ENCODE measurements at regions not wholly inside any gene's neighbourhood (a gene's known extent, or its start where the extent isn't known, plus 50 kb on each side); places are given as distances from the start of the nearest gene placed in this dataset.

DNA sequence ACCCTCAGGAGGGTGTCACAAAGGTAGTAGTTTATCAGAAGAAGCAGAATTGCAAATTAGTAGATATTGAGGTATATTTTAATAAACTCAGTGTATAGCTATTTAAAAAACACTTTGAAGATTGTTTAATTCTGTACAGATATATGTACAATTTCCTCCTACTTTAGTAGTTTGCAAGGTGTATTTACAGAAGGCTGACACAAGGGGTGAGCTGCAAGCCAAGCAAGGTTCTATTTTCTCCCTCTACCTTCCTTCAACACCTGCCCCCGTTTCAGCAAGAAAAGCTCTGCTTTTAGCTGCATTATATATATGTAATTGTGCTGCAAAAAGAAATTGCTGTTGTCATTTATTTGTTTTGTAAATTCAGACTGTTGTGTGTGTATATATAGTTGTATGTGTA lies 674.2 kb upstream of the PKN2 start:
- H3K4me1 ChIP-seq: no peaks in the 10 kb centered on the region
- H3K27ac ChIP-seq: no peak overlapping the region
- intact Hi-C loops (cut with DNase I; ENCODE audit: low total_unique reads): no loop called here
- peaks cover 0 to 4% (median 0%) of the 10 kb centered on the region in 7 donors for H3K27me3 ChIP-seq (replicated peaks in 1 of 7)
- H3K4me3 ChIP-seq: no peak overlapping the region
- 63 to 84% (median 73%) methylated on average over 1 of the region's 1 CpG for WGBS, 5 donors
- TF ChIP-seq, protein P1, sequence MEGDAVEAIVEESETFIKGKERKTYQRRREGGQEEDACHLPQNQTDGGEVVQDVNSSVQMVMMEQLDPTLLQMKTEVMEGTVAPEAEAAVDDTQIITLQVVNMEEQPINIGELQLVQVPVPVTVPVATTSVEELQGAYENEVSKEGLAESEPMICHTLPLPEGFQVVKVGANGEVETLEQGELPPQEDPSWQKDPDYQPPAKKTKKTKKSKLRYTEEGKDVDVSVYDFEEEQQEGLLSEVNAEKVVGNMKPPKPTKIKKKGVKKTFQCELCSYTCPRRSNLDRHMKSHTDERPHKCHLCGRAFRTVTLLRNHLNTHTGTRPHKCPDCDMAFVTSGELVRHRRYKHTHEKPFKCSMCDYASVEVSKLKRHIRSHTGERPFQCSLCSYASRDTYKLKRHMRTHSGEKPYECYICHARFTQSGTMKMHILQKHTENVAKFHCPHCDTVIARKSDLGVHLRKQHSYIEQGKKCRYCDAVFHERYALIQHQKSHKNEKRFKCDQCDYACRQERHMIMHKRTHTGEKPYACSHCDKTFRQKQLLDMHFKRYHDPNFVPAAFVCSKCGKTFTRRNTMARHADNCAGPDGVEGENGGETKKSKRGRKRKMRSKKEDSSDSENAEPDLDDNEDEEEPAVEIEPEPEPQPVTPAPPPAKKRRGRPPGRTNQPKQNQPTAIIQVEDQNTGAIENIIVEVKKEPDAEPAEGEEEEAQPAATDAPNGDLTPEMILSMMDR (IDR thresholded peaks at IDR 0.05 in 8 of 11, conservative IDR thresholded peaks at IDR 0.05 in 3 of 11): no peak
- TF ChIP-seq POLR2A (IDR thresholded peaks at IDR 0.05) (no peak), POLR2AphosphoS5 (IDR thresholded peaks at IDR 0.05) (no peak)
- H3K9me3 ChIP-seq: no peaks in the 10 kb centered on the region
- no peak for DNase-seq
- H3K36me3 ChIP-seq: no peaks in the 10 kb centered on the region

DNA sequence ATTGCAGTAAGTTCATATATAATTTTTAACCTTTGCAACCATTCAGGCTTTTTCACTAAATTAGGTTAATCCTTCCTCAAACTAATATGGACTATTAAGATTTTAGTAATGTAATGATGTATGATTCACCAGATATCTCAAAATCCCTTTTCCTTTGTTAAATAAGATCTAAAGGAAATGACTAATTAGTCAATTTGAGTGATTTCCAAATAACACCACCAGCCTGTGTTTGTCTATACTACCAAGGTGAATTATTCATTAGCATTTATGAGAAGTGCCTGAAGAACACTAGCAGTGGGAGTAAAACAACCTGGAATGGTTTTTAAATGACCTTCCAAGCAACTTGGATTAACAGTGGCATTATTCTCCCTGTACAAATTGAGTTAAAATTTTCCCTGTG lies 670.6 kb upstream of the PKN2 start:
- intact Hi-C loops (cut with DNase I; ENCODE audit: low total_unique reads): no loop called here

DNA sequence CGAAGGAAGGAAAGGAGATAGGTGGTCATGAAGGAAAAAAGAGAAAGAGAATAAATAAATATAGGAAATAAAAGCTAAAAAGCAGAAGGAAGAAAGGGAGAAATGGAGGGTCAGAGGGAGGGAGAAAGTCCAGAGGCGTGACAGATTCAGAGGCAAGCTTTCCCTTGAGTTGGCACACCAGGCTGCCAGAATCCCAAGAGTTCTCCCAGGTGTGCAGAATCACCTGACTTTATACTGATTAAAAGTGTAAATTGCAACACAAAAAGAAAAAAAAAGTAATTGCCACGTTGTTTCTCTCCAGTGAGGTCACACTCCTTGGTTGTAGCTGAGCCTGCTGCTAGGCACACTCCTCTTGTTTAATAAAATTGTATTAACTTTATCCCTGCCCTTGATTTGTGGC lies 669.9 kb upstream of the PKN2 start:
- intact Hi-C loops (cut with DNase I; ENCODE audit: low total_unique reads): no loop called here
- H3K36me3 ChIP-seq: no peaks in the 10 kb centered on the region
- no peak overlapping the region for H3K4me3 ChIP-seq
- H3K9me3 ChIP-seq: no peaks in the 10 kb centered on the region
- no peaks in the 10 kb centered on the region for H3K27me3 ChIP-seq (replicated peaks in 1 of 7)
- no peak for TF ChIP-seq POLR2AphosphoS5 (IDR thresholded peaks at IDR 0.05)
- TF ChIP-seq, protein P1 (IDR thresholded peaks at IDR 0.05 in 8 of 11, conservative IDR thresholded peaks at IDR 0.05 in 3 of 11): no peak
- no peak for TF ChIP-seq POLR2A (IDR thresholded peaks at IDR 0.05)
- DNase-seq: no peak
- WGBS, 5 donors: 49 to 76% (median 55%) methylated on average over 3 of the region's 3 CpGs
- H3K4me1 ChIP-seq: no peaks in the 10 kb centered on the region
- no peak overlapping the region for H3K27ac ChIP-seq

More for the DNA sequence above, 670.6 kb upstream of the PKN2 start:
- H3K27me3 ChIP-seq (replicated peaks in 1 of 7): no peaks in the 10 kb centered on the region
- no peaks in the 10 kb centered on the region for H3K9me3 ChIP-seq
- H3K4me3 ChIP-seq: no peak overlapping the region
- no peaks in the 10 kb centered on the region for H3K4me1 ChIP-seq
- DNase-seq: no peak
- no peaks in the 10 kb centered on the region for H3K36me3 ChIP-seq
- TF ChIP-seq, protein P1 (IDR thresholded peaks at IDR 0.05 in 8 of 11, conservative IDR thresholded peaks at IDR 0.05 in 3 of 11): no peak
- TF ChIP-seq POLR2A (IDR thresholded peaks at IDR 0.05): no peak
- TF ChIP-seq POLR2AphosphoS5 (IDR thresholded peaks at IDR 0.05): no peak
- H3K27ac ChIP-seq: no peak overlapping the region

- intact Hi-C loops (cut with DNase I; ENCODE audit: low total_unique reads): no loop called here
- DNase-seq: no peak
- Histone ChIP-seq H3K36me3 (no peaks in the 10 kb centered on the region), H3K4me3 (no peak overlapping the region), H3K9me3 (no peaks in the 10 kb centered on the region), H3K27ac (no peak overlapping the region), H3K27me3 (replicated peaks in 1 of 7) (no peaks in the 10 kb centered on the region), H3K4me1 (no peaks in the 10 kb centered on the region)
- WGBS, 5 donors: 66 to 80% (median 79%) methylated on average over 3 of the region's 3 CpGs
- no peak for TF ChIP-seq POLR2AphosphoS5 (IDR thresholded peaks at IDR 0.05)
- no peak for TF ChIP-seq POLR2A (IDR thresholded peaks at IDR 0.05)
- TF ChIP-seq, protein P1 (IDR thresholded peaks at IDR 0.05 in 8 of 11, conservative IDR thresholded peaks at IDR 0.05 in 3 of 11): no peak
Measured at GRCh38 chr1:88016947-88017346, 667.1 kb upstream of the PKN2 start.
